Hepatocyte (in vitro differentiated cells): ENCODE measurements at regions not wholly inside any gene's neighbourhood (a gene's known extent, or its start where the extent isn't known, plus 50 kb on each side); places are given as distances from the start of the nearest gene placed in this dataset.

Experiments
- EZH2 ChIP-seq: fragments of 200-600 bp; sonication (generic); IDR thresholded peaks from 2 replicates; pipeline ENCODE4 v1.6.1; 2016; ENCODE audit warnings: antibody characterized with exemption, mild to moderate bottlenecking, borderline replicate concordance
- EZH2phosphoT487 ChIP-seq: fragments of 200-600 bp; sonication (generic); IDR thresholded peaks from one replicate; pipeline ENCODE4 v1.6.1; 2018; ENCODE audit warnings: antibody characterized with exemption, mild to moderate bottlenecking, low read depth, moderate library complexity; ENCODE audit not compliant: unreplicated experiment, severe bottlenecking
- TF ChIP-seq, protein P1 (sequence below): fragments of 200-600 bp; sonication (generic); IDR thresholded peaks from 2 replicates; pipeline ENCODE4 v1.5.1; 2016; ENCODE audit warnings: antibody characterized with exemption, mild to moderate bottlenecking; ENCODE audit not compliant: poor library complexity

GRCh38 chr7:52504561-52504960 is 530.9 kb upstream of the POM121L12 start:
- TF ChIP-seq EZH2 = no peak
- TF ChIP-seq, protein P1, sequence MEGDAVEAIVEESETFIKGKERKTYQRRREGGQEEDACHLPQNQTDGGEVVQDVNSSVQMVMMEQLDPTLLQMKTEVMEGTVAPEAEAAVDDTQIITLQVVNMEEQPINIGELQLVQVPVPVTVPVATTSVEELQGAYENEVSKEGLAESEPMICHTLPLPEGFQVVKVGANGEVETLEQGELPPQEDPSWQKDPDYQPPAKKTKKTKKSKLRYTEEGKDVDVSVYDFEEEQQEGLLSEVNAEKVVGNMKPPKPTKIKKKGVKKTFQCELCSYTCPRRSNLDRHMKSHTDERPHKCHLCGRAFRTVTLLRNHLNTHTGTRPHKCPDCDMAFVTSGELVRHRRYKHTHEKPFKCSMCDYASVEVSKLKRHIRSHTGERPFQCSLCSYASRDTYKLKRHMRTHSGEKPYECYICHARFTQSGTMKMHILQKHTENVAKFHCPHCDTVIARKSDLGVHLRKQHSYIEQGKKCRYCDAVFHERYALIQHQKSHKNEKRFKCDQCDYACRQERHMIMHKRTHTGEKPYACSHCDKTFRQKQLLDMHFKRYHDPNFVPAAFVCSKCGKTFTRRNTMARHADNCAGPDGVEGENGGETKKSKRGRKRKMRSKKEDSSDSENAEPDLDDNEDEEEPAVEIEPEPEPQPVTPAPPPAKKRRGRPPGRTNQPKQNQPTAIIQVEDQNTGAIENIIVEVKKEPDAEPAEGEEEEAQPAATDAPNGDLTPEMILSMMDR = no peak
- TF ChIP-seq EZH2phosphoT487 = no peak
